PC-3 (cell line): ENCODE measurements at regions not wholly inside any gene's neighbourhood (a gene's known extent, or its start where the extent isn't known, plus 50 kb on each side); places are given as distances from the start of the nearest gene placed in this dataset.
"Not testable (repeated sequence)": the region's sequence is repeated elsewhere in the genome, so short reads cannot be mapped to it uniquely, and the experiment has no call there.

ENCODE experiments used
- EZH2 ChIP-seq: fragments of 300-600 bp; sonication (generic); IDR thresholded peaks from one replicate; pipeline ENCODE4 v1.6.1; 2017; ENCODE audit warnings: antibody characterized with exemption, mild to moderate bottlenecking, low read length; ENCODE audit not compliant: unreplicated experiment
- TF ChIP-seq, protein P1 (sequence below): fragments of 300-600 bp; sonication (generic); conservative IDR thresholded peaks from 2 replicates; pipeline ENCODE4 v1.5.1; 2017; ENCODE audit warnings: antibody characterized with exemption, low read depth, mild to moderate bottlenecking, low read length

DNA sequence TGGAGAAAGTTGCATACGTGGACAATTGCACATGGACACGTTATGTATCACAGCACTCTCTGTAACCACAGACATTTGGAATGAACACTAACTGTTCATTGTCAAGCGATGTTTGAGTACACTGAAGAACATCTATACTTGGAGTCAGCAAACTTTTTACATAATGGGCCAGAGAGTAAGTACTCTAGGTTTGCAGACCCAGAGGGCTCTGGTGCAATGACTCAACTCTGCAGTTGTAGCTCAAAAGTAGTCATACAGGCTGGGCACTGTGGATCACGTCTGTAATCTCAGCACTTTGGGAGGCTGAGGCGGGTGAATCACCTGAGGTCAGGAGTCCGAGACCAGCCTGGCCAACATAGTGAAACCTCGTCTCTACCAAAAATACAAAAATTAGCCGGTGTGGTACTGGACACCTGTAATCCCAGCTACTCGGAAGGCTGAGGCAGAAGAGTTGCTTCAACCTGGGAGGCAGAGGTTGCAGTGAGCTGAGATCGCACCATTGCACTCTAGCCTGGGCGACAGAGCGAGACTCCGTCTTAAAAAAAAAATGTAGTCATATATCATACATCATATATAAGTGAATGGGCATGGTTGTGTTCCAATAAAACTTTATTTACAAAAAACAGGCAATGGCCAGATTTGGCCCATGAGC, 67.4 kb upstream of the NCOA3 start:
- TF ChIP-seq, protein P1, sequence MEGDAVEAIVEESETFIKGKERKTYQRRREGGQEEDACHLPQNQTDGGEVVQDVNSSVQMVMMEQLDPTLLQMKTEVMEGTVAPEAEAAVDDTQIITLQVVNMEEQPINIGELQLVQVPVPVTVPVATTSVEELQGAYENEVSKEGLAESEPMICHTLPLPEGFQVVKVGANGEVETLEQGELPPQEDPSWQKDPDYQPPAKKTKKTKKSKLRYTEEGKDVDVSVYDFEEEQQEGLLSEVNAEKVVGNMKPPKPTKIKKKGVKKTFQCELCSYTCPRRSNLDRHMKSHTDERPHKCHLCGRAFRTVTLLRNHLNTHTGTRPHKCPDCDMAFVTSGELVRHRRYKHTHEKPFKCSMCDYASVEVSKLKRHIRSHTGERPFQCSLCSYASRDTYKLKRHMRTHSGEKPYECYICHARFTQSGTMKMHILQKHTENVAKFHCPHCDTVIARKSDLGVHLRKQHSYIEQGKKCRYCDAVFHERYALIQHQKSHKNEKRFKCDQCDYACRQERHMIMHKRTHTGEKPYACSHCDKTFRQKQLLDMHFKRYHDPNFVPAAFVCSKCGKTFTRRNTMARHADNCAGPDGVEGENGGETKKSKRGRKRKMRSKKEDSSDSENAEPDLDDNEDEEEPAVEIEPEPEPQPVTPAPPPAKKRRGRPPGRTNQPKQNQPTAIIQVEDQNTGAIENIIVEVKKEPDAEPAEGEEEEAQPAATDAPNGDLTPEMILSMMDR = not testable (repeated sequence)
- not testable (repeated sequence) for TF ChIP-seq EZH2
